ENCODE measurements at regions not wholly inside any gene's neighbourhood (a gene's known extent, or its start where the extent isn't known, plus 50 kb on each side); places are given as distances from the start of the nearest gene placed in this dataset.

DNA sequence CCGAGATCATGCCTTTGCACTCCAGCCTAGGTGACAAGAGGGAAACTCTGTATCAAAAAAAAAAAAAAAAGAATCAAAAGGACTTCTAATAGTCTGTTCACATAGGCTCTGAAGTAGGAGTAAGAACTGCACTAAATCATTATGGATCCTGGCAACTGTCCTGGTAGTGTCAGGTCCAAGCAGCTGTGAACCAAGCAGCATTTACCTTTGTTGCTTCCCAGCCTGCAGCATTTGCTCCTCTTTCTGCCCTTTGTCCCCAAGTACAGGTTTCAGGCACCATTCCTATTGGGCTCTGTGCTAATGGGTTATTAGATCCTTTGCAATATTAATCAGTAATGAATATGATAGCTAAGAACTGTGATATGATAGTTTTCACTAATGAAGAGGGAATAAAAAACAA is 77.4 kb upstream of the NBEA start:
- no peak for DNase-seq

DNA sequence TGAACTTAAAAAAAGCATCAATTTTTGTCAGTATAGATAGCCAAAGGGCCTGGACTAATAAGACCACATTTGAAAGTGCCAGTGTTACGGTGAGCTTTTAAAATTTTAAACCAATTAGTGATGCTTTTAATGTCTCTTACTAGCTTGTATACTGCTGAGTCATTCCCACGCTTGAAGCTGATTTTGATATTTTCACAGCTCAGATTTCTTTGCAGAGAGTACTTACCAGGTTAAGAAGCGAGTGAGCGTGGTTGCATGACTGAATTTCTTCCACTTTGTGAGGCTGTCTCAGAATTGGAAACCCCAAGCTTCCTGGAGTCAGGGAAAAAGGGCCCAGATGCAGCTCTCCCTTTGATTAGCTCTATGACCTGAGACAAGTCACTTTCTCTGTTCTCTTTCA is 74.5 kb upstream of the NBEA start:
- DNase-seq: no peak

DNA sequence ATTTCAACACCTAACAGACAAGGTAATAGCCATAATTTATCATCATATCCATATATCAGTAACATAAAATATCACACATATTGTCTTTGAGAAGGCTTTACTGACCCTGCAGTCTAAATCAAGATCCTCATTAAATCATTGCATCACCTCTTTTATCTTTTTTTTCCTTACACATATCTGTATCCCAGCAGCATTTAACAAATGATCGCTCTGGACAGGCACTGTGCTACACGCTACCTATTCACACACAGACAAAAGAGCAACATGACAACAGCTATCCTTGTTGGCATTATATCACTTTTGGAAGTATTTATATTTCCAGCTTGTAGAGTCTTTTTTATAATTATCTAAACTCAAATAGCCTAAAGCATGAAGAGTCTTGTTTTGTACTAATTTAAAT is 73.3 kb upstream of the NBEA start:
- DNase-seq: no peak

DNA sequence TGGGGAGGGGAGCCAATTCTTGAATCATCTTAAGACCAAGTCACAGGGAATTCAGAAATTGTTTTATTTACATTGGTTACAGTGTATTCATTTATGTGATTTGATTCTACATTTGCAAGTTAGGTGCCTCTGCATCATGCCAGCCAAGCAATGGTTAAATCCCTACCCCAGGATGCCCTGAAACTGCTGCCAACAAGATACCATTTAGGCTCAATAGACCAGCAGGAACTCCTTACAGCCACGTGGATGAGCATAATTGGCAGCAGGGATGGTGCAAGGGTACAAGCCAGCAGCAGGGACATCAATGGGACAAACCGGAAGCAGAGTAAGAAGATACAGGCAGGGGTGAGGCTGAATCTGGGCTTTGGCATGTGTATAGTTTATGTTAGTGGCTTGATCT is 72.4 kb upstream of the NBEA start:
- DNase-seq: no peak

DNA sequence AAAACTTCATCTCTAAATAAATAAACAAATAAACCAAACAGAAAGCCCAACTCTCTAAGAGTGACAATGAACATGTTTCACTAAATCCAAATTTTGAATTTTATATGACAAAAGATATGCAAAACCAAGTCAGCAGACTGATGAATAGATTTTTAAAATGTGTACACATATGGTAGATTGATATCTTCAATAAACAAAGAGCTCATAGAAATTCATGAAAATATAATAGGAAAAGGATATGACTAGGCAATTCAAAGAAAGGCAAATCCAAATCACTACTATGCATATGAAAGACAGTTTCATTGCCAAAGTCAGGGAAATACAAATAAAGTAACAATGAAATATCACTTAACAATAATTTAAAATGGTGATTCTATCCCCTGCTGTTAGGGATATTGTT is 63.7 kb upstream of the NBEA start:
- no peak for DNase-seq

DNA sequence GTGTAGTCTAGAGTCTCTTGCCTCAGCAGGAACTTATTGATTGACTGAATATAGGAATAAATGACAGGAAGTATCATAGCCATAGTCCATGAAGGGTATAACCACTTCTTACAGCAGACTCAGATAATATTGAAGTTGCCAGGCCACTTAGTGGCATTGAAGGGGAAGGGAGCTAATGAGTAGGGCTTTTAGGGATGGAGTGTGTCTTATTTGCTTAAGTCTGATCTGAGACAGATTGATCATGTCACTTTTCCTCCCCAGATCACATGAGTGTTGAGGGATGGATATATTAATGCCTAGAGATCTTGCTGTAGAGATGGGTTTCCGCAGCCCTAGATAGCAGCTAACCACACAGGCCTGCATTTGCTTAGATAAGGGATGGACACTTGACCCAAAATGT is 62.2 kb upstream of the NBEA start:
- no peak for DNase-seq

DNA sequence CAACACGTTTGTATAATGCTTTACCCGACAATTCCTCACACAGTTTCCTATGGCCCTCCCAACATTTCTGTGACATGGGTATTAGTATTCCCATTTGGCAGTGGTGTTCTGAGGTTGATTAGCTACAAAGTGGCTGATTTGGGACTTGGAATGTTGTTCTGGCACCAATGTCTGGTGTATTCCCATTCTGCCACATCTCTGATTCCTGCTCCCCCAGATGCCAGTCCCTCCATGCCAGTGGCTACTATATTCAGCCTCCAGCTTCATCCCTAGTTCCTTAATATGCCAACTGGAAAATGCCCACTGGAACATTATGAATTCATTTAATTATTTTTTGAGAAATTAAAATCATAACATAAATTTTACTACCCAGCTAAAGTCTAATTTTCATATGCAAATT is 60.6 kb upstream of the NBEA start:
- no peak for DNase-seq

DNA sequence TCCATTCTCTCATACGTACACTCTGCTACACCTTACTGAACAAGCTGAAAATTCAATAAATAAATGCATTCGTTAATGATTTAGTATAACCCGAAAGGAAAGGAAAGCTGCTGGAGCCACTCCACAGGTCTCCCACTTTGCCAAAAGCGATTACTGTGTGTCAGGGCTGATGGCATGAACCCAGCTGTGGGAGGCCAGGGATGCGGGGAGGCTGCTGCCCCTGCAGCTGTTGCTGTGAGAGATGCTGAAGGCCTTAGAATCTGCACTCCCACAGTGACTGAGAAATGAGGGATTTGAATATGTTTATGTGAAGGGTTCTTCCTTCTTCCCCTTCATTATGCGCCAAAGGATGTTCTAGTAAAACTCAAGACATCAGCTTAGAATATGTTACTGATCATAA is 58.7 kb upstream of the NBEA start:
- DNase-seq: no peak

DNA sequence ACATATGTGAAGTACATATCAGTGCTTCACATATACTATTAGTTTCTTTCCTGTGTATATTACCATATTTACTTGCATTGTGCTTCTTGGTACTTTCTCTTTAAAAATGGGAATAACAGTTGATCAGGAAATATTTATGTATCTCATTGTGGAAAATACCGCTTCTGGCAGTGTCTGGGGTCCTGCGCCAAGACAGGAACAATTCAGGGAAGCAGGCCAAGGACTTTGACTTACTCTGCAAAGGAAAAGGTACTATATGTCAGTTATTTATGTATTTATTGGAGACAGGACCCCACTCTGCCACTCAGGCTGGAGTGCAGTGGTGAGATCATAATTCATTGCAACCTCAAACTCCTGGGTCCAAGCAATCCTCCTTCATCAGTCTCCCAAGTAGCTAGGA is 57.7 kb upstream of the NBEA start:
- no peak for DNase-seq

DNA sequence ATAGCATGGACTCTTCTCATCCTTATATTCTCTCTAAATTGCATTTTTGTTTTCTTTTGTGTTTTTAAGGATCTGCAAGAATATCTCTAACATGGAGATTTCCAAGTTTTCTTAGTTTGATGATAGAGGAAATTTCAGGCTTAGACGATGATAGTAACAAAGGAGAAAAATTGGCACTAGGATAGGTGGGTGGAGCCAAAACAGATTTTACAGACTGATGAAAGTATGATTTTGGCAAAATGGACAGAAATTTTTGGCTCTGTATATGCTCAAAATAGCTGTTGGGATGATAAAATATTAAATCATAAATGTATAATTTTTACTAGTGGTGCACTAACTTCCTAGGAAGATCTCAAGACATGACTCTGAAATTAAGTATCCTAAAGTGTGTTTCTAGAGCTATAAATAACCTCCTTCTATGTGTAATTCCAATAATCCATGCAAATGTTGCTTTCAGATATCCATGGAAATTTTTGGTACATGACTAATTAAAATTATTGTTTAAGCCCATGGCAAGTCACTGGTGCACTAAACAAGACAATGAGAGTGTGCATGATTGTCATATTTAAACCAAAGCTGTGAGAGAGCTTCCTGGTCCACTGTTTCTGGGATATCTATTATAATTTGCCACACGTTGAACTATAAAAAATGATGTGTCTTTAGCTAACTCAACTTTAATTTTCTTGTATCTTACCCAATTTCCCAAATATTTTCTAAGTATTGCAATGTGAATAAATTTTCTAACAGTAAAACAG is 55.8 kb upstream of the NBEA start:
- no peak for DNase-seq

DNA sequence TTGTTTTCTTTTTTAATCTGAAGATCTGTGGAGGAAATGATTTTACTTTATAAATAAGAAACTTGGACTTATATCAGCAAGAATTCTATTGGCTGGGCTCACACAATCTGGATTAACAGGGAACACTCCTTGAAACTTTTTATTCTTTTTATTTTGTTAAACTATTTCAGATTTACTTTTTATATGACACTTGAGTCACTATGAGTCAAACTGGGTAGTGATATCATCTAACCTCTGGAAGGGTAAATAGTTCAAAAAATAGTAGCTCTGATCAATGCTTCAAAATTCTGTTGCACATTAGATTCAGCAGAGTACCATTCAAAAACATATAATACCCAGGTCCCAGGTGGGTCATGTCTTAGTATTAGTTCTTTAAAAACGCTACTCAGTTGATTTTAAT is 55.1 kb upstream of the NBEA start:
- no peak for DNase-seq
